Caco-2 (cell line): ENCODE measurements at regions not wholly inside any gene's neighbourhood (a gene's known extent, or its start where the extent isn't known, plus 50 kb on each side); places are given as distances from the start of the nearest gene placed in this dataset.

ENCODE experiments used
- BruUV-seq: library from RNA; stranded (reverse); fragments of 400-500 nt; replicated peaks from 2 replicates; lab custom pipeline; 2021; lab: Mats Ljungman, UMichigan
- CTCF ChIA-PET: fragments of 300-600 bp; sonication (Branson Sonifier 250); formaldehyde crosslinking; loops from one replicate; lab custom pipeline; 2022; ENCODE audit warnings: antibody characterized with exemption; lab: Charles Lee
- POLR2A ChIA-PET: fragments of 300-600 bp; sonication (Branson Sonifier 250); formaldehyde crosslinking; loops from one replicate; lab custom pipeline; 2022; ENCODE audit warnings: antibody characterized with exemption; lab: Charles Lee
- DNase-seq, 2 experiments: peaks; one replicate each; pipeline versions ENCODE4 v3.0.0 to v3.0.0-alpha.2; 2020 to 2022
- H3K27me3 ChIP-seq: replicated peaks from 2 replicates; pipeline ENCODE4 v1.6.0; 2011; ENCODE audit warnings: low read length; ENCODE audit not compliant: control insufficient read depth, insufficient read depth
- H3K36me3 ChIP-seq: 2 replicates; pipeline ENCODE4 v1.5.1; 2011; ENCODE audit warnings: low read length; ENCODE audit not compliant: control insufficient read depth, insufficient read depth
- H3K4me1 ChIP-seq: fragments of 250-450 bp; sonication (Bioruptor Pico); 2 replicates; pipeline ENCODE4 v1.5.1; 2020; ENCODE audit warnings: mild to moderate bottlenecking
- H3K4me3 ChIP-seq: 2 replicates; pipeline ENCODE4 v1.5.1; 2011; ENCODE audit warnings: low read depth, mild to moderate bottlenecking, control low read depth, low read length
- H3K9me3 ChIP-seq: fragments of 250-450 bp; sonication (Bioruptor Pico); 2 replicates; pipeline ENCODE4 v1.5.1; 2020; ENCODE audit warnings: mild to moderate bottlenecking, moderate library complexity
- H3K27ac Mint-ChIP-seq: one replicate; pipeline ENCODE4 v1.8.0; 2022; ENCODE audit warnings: mixed read lengths; ENCODE audit not compliant: unreplicated experiment
- H3K27me3 Mint-ChIP-seq: one replicate; pipeline ENCODE4 v1.8.0; 2022; ENCODE audit warnings: mixed read lengths; ENCODE audit not compliant: insufficient read depth, unreplicated experiment
- H3K36me3 Mint-ChIP-seq: one replicate; pipeline ENCODE4 v1.8.0; 2022; ENCODE audit warnings: mild to moderate bottlenecking, mixed read lengths; ENCODE audit not compliant: insufficient read depth, unreplicated experiment
- H3K4me1 Mint-ChIP-seq: one replicate; pipeline ENCODE4 v1.8.0; 2022; ENCODE audit warnings: low read depth, mixed read lengths; ENCODE audit not compliant: unreplicated experiment
- H3K4me3 Mint-ChIP-seq: one replicate; pipeline ENCODE4 v1.8.0; 2022; ENCODE audit warnings: mild to moderate bottlenecking, moderate library complexity, mixed read lengths; ENCODE audit not compliant: unreplicated experiment
- H3K9me3 Mint-ChIP-seq: one replicate; pipeline ENCODE4 v1.8.0; 2022; ENCODE audit warnings: mixed read lengths; ENCODE audit not compliant: unreplicated experiment
- intact Hi-C: fragments of 100-400 bp; cut with micrococcal nuclease; formaldehyde crosslinking; loops from one replicate; pipeline ENCODE4 v1.10.0; 2022; ENCODE audit not compliant: unreplicated experiment
- TF ChIP-seq, protein P1 (sequence below), 2 experiments: fragments of 200-600 bp in 1 of 2; IDR thresholded peaks; 1 replicate in 1 of 2; 2 replicates in 1 of 2; pipeline versions ENCODE4 v1.5.1 to v1.8.0; 2011 to 2022; ENCODE audit warnings: antibody characterized with exemption in 1 of 2, control low read depth in 1 of 2, inconsistent platforms in 1 of 2, low read depth in 1 of 2, low read length in 1 of 2, mild to moderate bottlenecking in 1 of 2, moderate library complexity in 1 of 2; ENCODE audit not compliant: insufficient read depth in 1 of 2, severe bottlenecking in 1 of 2, unreplicated experiment in 1 of 2

DNA sequence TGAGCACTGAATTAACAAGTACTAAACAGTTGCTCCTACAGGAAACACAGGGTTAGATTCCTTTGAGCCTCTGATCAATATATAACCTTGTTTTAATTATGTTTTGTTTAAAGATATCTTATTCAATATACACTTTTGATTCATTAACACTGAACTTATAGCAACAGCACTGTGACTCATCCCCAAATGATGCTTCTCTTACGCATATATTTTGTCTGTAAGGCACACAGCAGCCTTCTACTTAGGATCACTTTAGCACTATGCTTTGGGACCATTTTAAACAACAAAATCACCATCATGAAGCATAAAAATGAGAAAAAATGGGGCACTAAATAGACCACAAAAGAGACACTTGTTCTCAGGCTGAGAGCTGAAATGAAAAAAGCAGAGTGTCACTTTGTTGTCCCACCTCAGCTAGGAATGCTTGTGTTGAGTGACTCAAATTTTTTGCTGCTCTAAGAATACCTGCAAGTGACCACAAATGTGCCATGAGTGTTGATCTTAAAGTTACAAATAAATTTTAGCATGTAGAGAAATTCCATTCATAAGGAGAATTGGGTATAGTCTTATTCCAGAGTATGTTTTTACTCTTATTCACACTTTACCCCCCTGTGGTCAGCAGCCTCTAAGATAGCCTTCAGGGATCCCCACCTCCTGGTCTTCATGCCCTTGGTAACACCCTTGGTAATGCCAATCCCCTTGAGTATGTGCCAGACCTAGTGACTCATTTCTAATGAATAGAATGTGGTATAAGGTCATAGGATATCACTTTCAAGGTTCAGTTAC lies 252.7 kb upstream of the IL12B start:
- intact Hi-C loops: no loop called here
- no peak overlapping the region for H3K27ac Mint-ChIP-seq
- BruUV-seq: no TSS peak
- TF ChIP-seq, protein P1, sequence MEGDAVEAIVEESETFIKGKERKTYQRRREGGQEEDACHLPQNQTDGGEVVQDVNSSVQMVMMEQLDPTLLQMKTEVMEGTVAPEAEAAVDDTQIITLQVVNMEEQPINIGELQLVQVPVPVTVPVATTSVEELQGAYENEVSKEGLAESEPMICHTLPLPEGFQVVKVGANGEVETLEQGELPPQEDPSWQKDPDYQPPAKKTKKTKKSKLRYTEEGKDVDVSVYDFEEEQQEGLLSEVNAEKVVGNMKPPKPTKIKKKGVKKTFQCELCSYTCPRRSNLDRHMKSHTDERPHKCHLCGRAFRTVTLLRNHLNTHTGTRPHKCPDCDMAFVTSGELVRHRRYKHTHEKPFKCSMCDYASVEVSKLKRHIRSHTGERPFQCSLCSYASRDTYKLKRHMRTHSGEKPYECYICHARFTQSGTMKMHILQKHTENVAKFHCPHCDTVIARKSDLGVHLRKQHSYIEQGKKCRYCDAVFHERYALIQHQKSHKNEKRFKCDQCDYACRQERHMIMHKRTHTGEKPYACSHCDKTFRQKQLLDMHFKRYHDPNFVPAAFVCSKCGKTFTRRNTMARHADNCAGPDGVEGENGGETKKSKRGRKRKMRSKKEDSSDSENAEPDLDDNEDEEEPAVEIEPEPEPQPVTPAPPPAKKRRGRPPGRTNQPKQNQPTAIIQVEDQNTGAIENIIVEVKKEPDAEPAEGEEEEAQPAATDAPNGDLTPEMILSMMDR (IDR thresholded peaks at IDR 0.05; ENCODE audit: insufficient read depth in 1 of 2, low read depth in 1 of 2, low read length in 1 of 2, severe bottlenecking in 1 of 2, unreplicated experiment in 1 of 2): no peak
- H3K9me3 Mint-ChIP-seq: no peaks in the 10 kb centered on the region
- ChIA-PET POLR2A (no interaction called here), CTCF (no interaction called here)
- no peak overlapping the region for H3K4me3 Mint-ChIP-seq
- Histone ChIP-seq H3K27me3 (no peaks in the 10 kb centered on the region), H3K36me3 (no peaks in the 10 kb centered on the region), H3K4me3 (no peak overlapping the region), H3K9me3 (no peaks in the 10 kb centered on the region), H3K4me1 (no peaks in the 10 kb centered on the region)
- H3K36me3 Mint-ChIP-seq: no peaks in the 10 kb centered on the region
- H3K4me1 Mint-ChIP-seq: no peaks in the 10 kb centered on the region
- no peak for DNase-seq
- H3K27me3 Mint-ChIP-seq: peaks cover 11% of the 10 kb centered on the region

DNA sequence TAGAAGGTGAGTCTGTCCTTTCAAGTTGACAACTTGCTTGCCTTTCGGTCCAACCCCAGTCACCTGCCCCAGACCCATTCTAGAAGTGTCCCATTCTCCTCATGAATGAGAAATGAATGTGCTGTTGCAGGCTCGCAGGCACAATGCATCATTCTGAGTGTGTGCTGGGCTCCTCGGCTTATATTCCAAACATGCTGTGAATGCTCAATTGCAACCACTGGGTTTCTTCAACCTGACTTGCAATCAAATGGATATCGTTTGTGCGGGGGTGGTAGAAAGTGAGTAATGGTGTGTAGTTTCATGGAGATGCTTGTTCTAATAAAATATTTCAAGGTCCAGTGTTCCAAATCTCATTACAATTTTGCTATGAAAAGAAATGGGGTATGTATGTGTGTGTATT lies 256.6 kb upstream of the IL12B start:
- no peak for DNase-seq
- TF ChIP-seq, protein P1 (IDR thresholded peaks at IDR 0.05; ENCODE audit: insufficient read depth in 1 of 2, low read depth in 1 of 2, low read length in 1 of 2, severe bottlenecking in 1 of 2, unreplicated experiment in 1 of 2): no peak
- H3K27me3 Mint-ChIP-seq: peaks cover 11% of the 10 kb centered on the region
- no peaks in the 10 kb centered on the region for H3K4me1 Mint-ChIP-seq
- H3K4me3 Mint-ChIP-seq: no peak overlapping the region
- ChIA-PET POLR2A (no interaction called here), CTCF (no interaction called here)
- H3K27me3 ChIP-seq: no peaks in the 10 kb centered on the region
- no peaks in the 10 kb centered on the region for H3K9me3 ChIP-seq
- no peak overlapping the region for H3K27ac Mint-ChIP-seq
- H3K4me1 ChIP-seq: no peaks in the 10 kb centered on the region
- intact Hi-C loops: no loop called here
- no peaks in the 10 kb centered on the region for H3K36me3 ChIP-seq
- BruUV-seq: no TSS peak
- no peaks in the 10 kb centered on the region for H3K9me3 Mint-ChIP-seq
- no peaks in the 10 kb centered on the region for H3K36me3 Mint-ChIP-seq
- H3K4me3 ChIP-seq: no peak overlapping the region

DNA sequence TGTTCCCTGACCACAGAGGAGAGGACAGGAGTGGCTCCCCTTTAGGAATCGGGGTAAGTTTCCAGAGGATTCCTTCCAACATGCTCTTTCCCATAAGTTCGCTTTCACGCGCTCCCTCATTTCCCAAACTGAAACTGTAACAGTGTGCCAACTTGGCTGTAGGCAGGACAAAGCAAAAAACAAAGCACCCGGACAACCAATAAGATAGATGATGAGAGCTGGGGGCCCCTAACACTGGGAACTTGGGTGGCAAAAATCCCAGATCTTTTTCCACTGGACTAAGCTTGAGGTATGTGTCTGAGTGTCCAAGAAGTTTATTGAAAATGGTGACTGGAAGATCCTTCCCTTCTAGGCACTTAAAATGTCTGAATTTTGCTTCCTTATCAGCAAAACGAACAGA lies 258.7 kb upstream of the IL12B start:
- no peak overlapping the region for H3K4me3 Mint-ChIP-seq
- no peaks in the 10 kb centered on the region for H3K4me1 Mint-ChIP-seq
- CTCF ChIA-PET: no interaction called here
- no peak for DNase-seq
- no peaks in the 10 kb centered on the region for H3K4me1 ChIP-seq
- no TSS peak for BruUV-seq
- POLR2A ChIA-PET: no interaction called here
- H3K9me3 Mint-ChIP-seq: no peaks in the 10 kb centered on the region
- intact Hi-C loops: no loop called here
- peaks cover 8% of the 10 kb centered on the region for H3K27me3 Mint-ChIP-seq
- no peaks in the 10 kb centered on the region for H3K27me3 ChIP-seq
- H3K27ac Mint-ChIP-seq: no peak overlapping the region
- no peaks in the 10 kb centered on the region for H3K36me3 Mint-ChIP-seq
- TF ChIP-seq, protein P1 (IDR thresholded peaks at IDR 0.05; ENCODE audit: insufficient read depth in 1 of 2, low read depth in 1 of 2, low read length in 1 of 2, severe bottlenecking in 1 of 2, unreplicated experiment in 1 of 2): no peak
- H3K4me3 ChIP-seq: no peak overlapping the region
- no peaks in the 10 kb centered on the region for H3K9me3 ChIP-seq
- no peaks in the 10 kb centered on the region for H3K36me3 ChIP-seq
